Neural progenitor cell (in vitro differentiated cells): ENCODE measurements at regions not wholly inside any gene's neighbourhood (a gene's known extent, or its start where the extent isn't known, plus 50 kb on each side); places are given as distances from the start of the nearest gene placed in this dataset.
A peak's percentile ranks its signal among the peaks of the same experiment; 100 is the strongest.

Experiments used
- DNase-seq: peaks from one replicate; pipeline ENCODE4 v3.0.0-alpha.2; 2016; ENCODE audit warnings: low spot score
- H2AFZ ChIP-seq: fragments of 200-600 bp; sonication (generic); replicated peaks from 2 replicates; pipeline ENCODE4 v1.6.1; 2016; ENCODE audit warnings: antibody characterized with exemption
- H3F3A ChIP-seq: fragments of 200-600 bp; sonication (generic); 2 replicates; pipeline ENCODE4 v1.6.1; 2016; ENCODE audit warnings: antibody characterized with exemption, low read depth
- H3K27ac ChIP-seq: fragments of 200-600 bp; sonication (generic); 2 replicates; pipeline ENCODE4 v1.5.1; 2016; ENCODE audit warnings: mild to moderate bottlenecking
- H3K27me3 ChIP-seq: fragments of 200-600 bp; sonication (generic); 2 replicates; pipeline ENCODE4 v1.6.1; 2016; ENCODE audit warnings: mild to moderate bottlenecking, moderate library complexity
- H3K36me3 ChIP-seq: fragments of 200-600 bp; sonication (generic); 2 replicates; pipeline ENCODE4 v1.5.1; 2016
- H3K4me1 ChIP-seq: fragments of 200-600 bp; sonication (generic); 2 replicates; pipeline ENCODE4 v1.6.1; 2016; ENCODE audit warnings: mixed run types
- H3K4me2 ChIP-seq: fragments of 200-600 bp; sonication (generic); 2 replicates; pipeline ENCODE4 v1.6.1; 2016
- H3K4me3 ChIP-seq: fragments of 200-600 bp; sonication (generic); 2 replicates; pipeline ENCODE4 v1.5.1; 2016
- H3K79me2 ChIP-seq: fragments of 200-600 bp; sonication (generic); 2 replicates; pipeline ENCODE4 v1.6.1; 2016; ENCODE audit warnings: low read depth
- H3K9ac ChIP-seq: fragments of 200-600 bp; sonication (generic); 2 replicates; pipeline ENCODE4 v1.6.1; 2016
- H3K9me3 ChIP-seq: fragments of 200-600 bp; sonication (generic); 2 replicates; pipeline ENCODE4 v1.5.1; 2016; ENCODE audit warnings: low read depth
- H4K20me1 ChIP-seq: fragments of 200-600 bp; sonication (generic); 2 replicates; pipeline ENCODE4 v1.6.1; 2016; ENCODE audit warnings: low read depth
- H3K27ac Mint-ChIP-seq: 3 replicates; pipeline ENCODE4 v1.8.0; 2021; ENCODE audit warnings: mixed read lengths
- H3K27me3 Mint-ChIP-seq: 2 replicates; pipeline ENCODE4 v1.8.0; 2022; ENCODE audit warnings: low read depth, mild to moderate bottlenecking, inconsistent platforms, moderate library complexity, mixed read lengths; ENCODE audit not compliant: insufficient read depth
- H3K36me3 Mint-ChIP-seq: 3 replicates; pipeline ENCODE4 v1.8.0; 2021; ENCODE audit warnings: mixed read lengths
- H3K4me1 Mint-ChIP-seq: 3 replicates; pipeline ENCODE4 v1.8.0; 2021; ENCODE audit warnings: mixed read lengths
- H3K4me3 Mint-ChIP-seq: 3 replicates; pipeline ENCODE4 v1.8.0; 2021; ENCODE audit warnings: mild to moderate bottlenecking, moderate library complexity, mixed read lengths
- H3K9me3 Mint-ChIP-seq: 3 replicates; pipeline ENCODE4 v1.8.0; 2020; ENCODE audit warnings: mixed read lengths
- CTCF ChIP-seq: fragments of 200-600 bp; sonication (generic); IDR thresholded peaks from 2 replicates; pipeline ENCODE4 v1.5.1; 2017; ENCODE audit warnings: antibody characterized with exemption, mild to moderate bottlenecking
- EZH2 ChIP-seq: fragments of 200-600 bp; sonication (generic); IDR thresholded peaks from 2 replicates; pipeline ENCODE4 v1.6.1; 2017; ENCODE audit warnings: antibody characterized with exemption, mild to moderate bottlenecking, moderate library complexity
- EZH2phosphoT487 ChIP-seq: fragments of 200-600 bp; sonication (generic); IDR thresholded peaks from 2 replicates; pipeline ENCODE4 v1.6.1; 2017; ENCODE audit warnings: antibody characterized with exemption

DNA sequence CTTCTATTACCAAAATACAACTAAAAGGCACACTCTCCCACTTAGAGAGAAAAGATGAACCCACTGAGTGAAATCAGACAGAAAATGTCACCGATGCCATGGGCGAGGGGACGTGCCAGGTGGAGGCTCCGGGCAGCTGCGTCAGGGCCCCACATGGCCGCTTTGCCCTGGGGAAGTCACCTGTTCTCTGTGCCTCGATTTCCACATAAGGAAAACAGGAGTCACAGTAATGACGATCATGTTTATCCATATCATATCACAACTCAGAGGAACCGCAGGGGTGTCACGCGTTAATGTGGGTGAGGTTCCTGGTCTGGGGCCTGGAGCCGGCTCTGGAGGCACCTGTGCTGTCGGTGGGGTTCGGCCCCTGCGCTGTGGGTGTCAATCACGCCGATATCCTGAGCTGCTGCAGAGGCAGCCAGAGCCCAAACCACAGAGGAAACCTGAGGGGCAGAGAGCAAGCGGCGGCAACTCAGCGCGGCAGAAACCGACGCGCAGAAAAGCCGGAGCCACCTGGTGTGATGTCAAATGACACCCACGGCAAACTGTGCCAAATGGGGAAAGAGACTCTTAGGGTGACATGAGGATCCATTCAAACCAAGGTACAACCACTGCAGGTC lies 243.7 kb downstream of the BRD1 start:
- Histone ChIP-seq H3K9ac (no peak overlapping the region), H3K36me3 (no peaks in the 10 kb centered on the region), H3K27ac (no peak overlapping the region), H3K4me1 (no peaks in the 10 kb centered on the region), H3K4me3 (no peak overlapping the region), H3K79me2 (no peaks in the 10 kb centered on the region), H3K27me3 (no peaks in the 10 kb centered on the region), H2AFZ (no peak overlapping the region), H4K20me1 (no peaks in the 10 kb centered on the region), H3K4me2 (no peak overlapping the region), H3F3A (no peaks in the 10 kb centered on the region), H3K9me3 (no peaks in the 10 kb centered on the region)
- Mint-ChIP-seq H3K36me3 (no peaks in the 10 kb centered on the region), H3K27me3 (peaks cover 5% of the 10 kb centered on the region), H3K27ac (no peak overlapping the region), H3K4me3 (no peak overlapping the region), H3K9me3 (peaks cover 5% of the 10 kb centered on the region), H3K4me1 (peaks cover 6% of the 10 kb centered on the region)
- no peak for TF ChIP-seq EZH2
- no peak for TF ChIP-seq CTCF
- no peak for TF ChIP-seq EZH2phosphoT487
- no peak for DNase-seq

GRCh38 chr22:49583341-49583740 lies 244.3 kb downstream of the BRD1 start:
- H3K27me3 ChIP-seq, result no peaks in the 10 kb centered on the region
- H3K4me3 ChIP-seq, result no peak overlapping the region
- no peak overlapping the region for H2AFZ ChIP-seq
- no peaks in the 10 kb centered on the region for H4K20me1 ChIP-seq
- Mint-ChIP-seq H3K27ac (peak overlapping the region; percentile 10), H3K36me3 (no peaks in the 10 kb centered on the region), H3K9me3 (peaks cover 5% of the 10 kb centered on the region), H3K27me3 (peaks cover 5% of the 10 kb centered on the region), H3K4me1 (peaks cover 6% of the 10 kb centered on the region), H3K4me3 (no peak overlapping the region)
- DNase-seq, result no peak
- H3K27ac ChIP-seq, result no peak overlapping the region
- no peaks in the 10 kb centered on the region for H3K9me3 ChIP-seq
- H3K4me2 ChIP-seq, result no peak overlapping the region
- H3F3A ChIP-seq, result no peaks in the 10 kb centered on the region
- no peak overlapping the region for H3K9ac ChIP-seq
- no peak for TF ChIP-seq EZH2phosphoT487
- no peak for TF ChIP-seq CTCF
- TF ChIP-seq EZH2, result no peak
- no peaks in the 10 kb centered on the region for H3K4me1 ChIP-seq
- H3K36me3 ChIP-seq, result no peaks in the 10 kb centered on the region
- no peaks in the 10 kb centered on the region for H3K79me2 ChIP-seq

GRCh38 chr22:49582678-49583077 lies 245.0 kb downstream of the BRD1 start:
- H3K9me3 ChIP-seq, result no peaks in the 10 kb centered on the region
- Mint-ChIP-seq H3K9me3 (peaks cover 5% of the 10 kb centered on the region), H3K4me3 (no peak overlapping the region), H3K36me3 (no peaks in the 10 kb centered on the region), H3K27me3 (peaks cover 5% of the 10 kb centered on the region), H3K27ac (peak overlapping the region; percentile 55), H3K4me1 (peaks cover 6% of the 10 kb centered on the region)
- no peak overlapping the region for H3K27ac ChIP-seq
- H4K20me1 ChIP-seq, result no peaks in the 10 kb centered on the region
- DNase-seq, result no peak
- no peaks in the 10 kb centered on the region for H3K36me3 ChIP-seq
- H3K9ac ChIP-seq, result no peak overlapping the region
- no peaks in the 10 kb centered on the region for H3K4me1 ChIP-seq
- H3K4me3 ChIP-seq, result no peak overlapping the region
- no peak for TF ChIP-seq EZH2phosphoT487
- no peak for TF ChIP-seq EZH2
- no peak for TF ChIP-seq CTCF
- no peak overlapping the region for H2AFZ ChIP-seq
- H3F3A ChIP-seq, result no peaks in the 10 kb centered on the region
- H3K27me3 ChIP-seq, result no peaks in the 10 kb centered on the region
- H3K79me2 ChIP-seq, result no peaks in the 10 kb centered on the region
- H3K4me2 ChIP-seq, result no peak overlapping the region
